ENCODE measurements at regions not wholly inside any gene's neighbourhood (a gene's known extent, or its start where the extent isn't known, plus 50 kb on each side); places are given as distances from the start of the nearest gene placed in this dataset.

GRCh38 chr4:132792310-132792709 is 356.8 kb upstream of the PCDH10 start:
- H3K9ac ChIP-seq (ENCODE audit: control insufficient read depth, extremely low read depth, insufficient read depth, low read length): no peak overlapping the region
- DNase-seq (ENCODE audit: low read depth, low spot score) (no peak), FAIRE-seq (no peak)
- no peaks in the 10 kb centered on the region for H4K20me1 ChIP-seq (ENCODE audit: control insufficient read depth, extremely low read depth, insufficient read depth, low read length)
- no peaks in the 10 kb centered on the region for H3K9me1 ChIP-seq (ENCODE audit: control insufficient read depth, extremely low read depth, insufficient read depth, low read length)
- no peaks in the 10 kb centered on the region for H3K36me3 ChIP-seq (ENCODE audit: control insufficient read depth in 2 of 2, extremely low read depth in 1 of 2, insufficient read depth in 2 of 2, low read length in 2 of 2)
- TF ChIP-seq EZH2 (IDR thresholded peaks at IDR 0.05; ENCODE audit: low read length) (no peak), CTCF (optimal IDR thresholded peaks at IDR 0.05 in 1 of 3, IDR thresholded peaks at IDR 0.05 in 1 of 3, conservative IDR thresholded peaks at IDR 0.05 in 1 of 3; ENCODE audit: extremely low read depth in 1 of 3, insufficient read depth in 2 of 3, low read length in 3 of 3) (no peak)
- H3K4me3 ChIP-seq (ENCODE audit: control insufficient read depth in 2 of 3, extremely low read depth in 1 of 3, insufficient read depth in 2 of 3, low read depth in 1 of 3, low read length in 3 of 3): no peak overlapping the region
- no peak overlapping the region for H2AFZ ChIP-seq (ENCODE audit: control insufficient read depth, low read length)
- H3K27ac ChIP-seq (ENCODE audit: control insufficient read depth, insufficient read depth, low read length): no peak overlapping the region
- dilution Hi-C loops (cut with MboI; ENCODE audit: extremely low pct_ligation_motif_present, low sequenced_read_pairs): no loop called here
- no peaks in the 10 kb centered on the region for H3K4me1 ChIP-seq (ENCODE audit: control insufficient read depth, extremely low read depth, insufficient read depth, low read length)
- H3K27me3 ChIP-seq (ENCODE audit: control insufficient read depth, extremely low read depth, insufficient read depth, low read length): no peaks in the 10 kb centered on the region
- H3K9me3 ChIP-seq (ENCODE audit: control insufficient read depth, low read depth, low read length): no peaks in the 10 kb centered on the region
- H3K79me2 ChIP-seq (ENCODE audit: control insufficient read depth, insufficient read depth, low read length): no peaks in the 10 kb centered on the region
- H3K4me2 ChIP-seq (ENCODE audit: control insufficient read depth, extremely low read depth, insufficient read depth, low read depth, low read length): no peak overlapping the region

GRCh38 chr4:132797856-132798255 is 351.2 kb upstream of the PCDH10 start:
- Histone ChIP-seq H3K4me1 (ENCODE audit: control insufficient read depth, extremely low read depth, insufficient read depth, low read length) (no peaks in the 10 kb centered on the region), H3K27ac (ENCODE audit: control insufficient read depth, insufficient read depth, low read length) (no peak overlapping the region), H3K36me3 (ENCODE audit: control insufficient read depth in 2 of 2, extremely low read depth in 1 of 2, insufficient read depth in 2 of 2, low read length in 2 of 2) (no peaks in the 10 kb centered on the region), H4K20me1 (ENCODE audit: control insufficient read depth, extremely low read depth, insufficient read depth, low read length) (no peaks in the 10 kb centered on the region), H3K9me3 (ENCODE audit: control insufficient read depth, low read depth, low read length) (no peaks in the 10 kb centered on the region), H3K27me3 (ENCODE audit: control insufficient read depth, extremely low read depth, insufficient read depth, low read length) (no peaks in the 10 kb centered on the region), H3K4me2 (ENCODE audit: control insufficient read depth, extremely low read depth, insufficient read depth, low read depth, low read length) (no peak overlapping the region), H2AFZ (ENCODE audit: control insufficient read depth, low read length) (no peak overlapping the region), H3K9ac (ENCODE audit: control insufficient read depth, extremely low read depth, insufficient read depth, low read length) (no peak overlapping the region), H3K79me2 (ENCODE audit: control insufficient read depth, insufficient read depth, low read length) (no peaks in the 10 kb centered on the region), H3K9me1 (ENCODE audit: control insufficient read depth, extremely low read depth, insufficient read depth, low read length) (no peaks in the 10 kb centered on the region), H3K4me3 (ENCODE audit: control insufficient read depth in 2 of 3, extremely low read depth in 1 of 3, insufficient read depth in 2 of 3, low read depth in 1 of 3, low read length in 3 of 3) (no peak overlapping the region)
- TF ChIP-seq CTCF (optimal IDR thresholded peaks at IDR 0.05 in 1 of 3, IDR thresholded peaks at IDR 0.05 in 1 of 3, conservative IDR thresholded peaks at IDR 0.05 in 1 of 3; ENCODE audit: extremely low read depth in 1 of 3, insufficient read depth in 2 of 3, low read length in 3 of 3) (no peak), EZH2 (IDR thresholded peaks at IDR 0.05; ENCODE audit: low read length) (no peak)
- FAIRE-seq (no peak), DNase-seq (ENCODE audit: low read depth, low spot score) (no peak)
- dilution Hi-C loops (cut with MboI; ENCODE audit: extremely low pct_ligation_motif_present, low sequenced_read_pairs): no loop called here
